ENCODE measurements at regions not wholly inside any gene's neighbourhood (a gene's known extent, or its start where the extent isn't known, plus 50 kb on each side); places are given as distances from the start of the nearest gene placed in this dataset.

DNA sequence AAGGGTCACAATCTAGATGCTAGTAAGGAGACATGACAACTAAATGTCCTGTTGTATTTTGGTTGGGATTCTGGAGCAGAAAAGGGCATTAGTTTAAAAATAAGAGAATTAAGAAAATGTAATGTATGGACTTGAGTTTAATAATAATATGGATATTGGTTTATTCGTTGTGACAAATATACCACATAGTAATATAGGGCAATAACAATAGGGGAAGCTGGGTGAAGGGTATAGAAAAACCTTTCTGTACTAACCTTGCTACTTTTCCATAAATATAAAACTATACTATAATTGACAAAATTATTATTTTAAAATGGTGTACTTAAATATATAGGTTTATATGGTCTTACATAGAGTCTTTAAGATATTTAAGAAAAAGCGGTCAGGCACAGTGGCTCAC is 558.9 kb downstream of the PTPRC start (continued):
- TF ChIP-seq GLIS3 (CRISPR knock-in tag; IDR thresholded peaks at IDR 0.05) (no peak), TOX (CRISPR knock-in tag; IDR thresholded peaks at IDR 0.05; ENCODE audit: borderline replicate concordance) (no peak)
- TF ChIP-seq, protein P1, sequence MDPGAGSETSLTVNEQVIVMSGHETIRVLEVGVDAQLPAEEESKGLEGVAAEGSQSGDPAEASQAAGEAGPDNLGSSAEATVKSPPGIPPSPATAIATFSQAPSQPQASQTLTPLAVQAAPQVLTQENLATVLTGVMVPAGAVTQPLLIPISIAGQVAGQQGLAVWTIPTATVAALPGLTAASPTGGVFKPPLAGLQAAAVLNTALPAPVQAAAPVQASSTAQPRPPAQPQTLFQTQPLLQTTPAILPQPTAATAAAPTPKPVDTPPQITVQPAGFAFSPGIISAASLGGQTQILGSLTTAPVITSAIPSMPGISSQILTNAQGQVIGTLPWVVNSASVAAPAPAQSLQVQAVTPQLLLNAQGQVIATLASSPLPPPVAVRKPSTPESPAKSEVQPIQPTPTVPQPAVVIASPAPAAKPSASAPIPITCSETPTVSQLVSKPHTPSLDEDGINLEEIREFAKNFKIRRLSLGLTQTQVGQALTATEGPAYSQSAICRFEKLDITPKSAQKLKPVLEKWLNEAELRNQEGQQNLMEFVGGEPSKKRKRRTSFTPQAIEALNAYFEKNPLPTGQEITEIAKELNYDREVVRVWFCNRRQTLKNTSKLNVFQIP (CRISPR knock-in tag; IDR thresholded peaks at IDR 0.05; ENCODE audit: borderline replicate concordance, low read depth), result no peak
- TF ChIP-seq, protein P2, sequence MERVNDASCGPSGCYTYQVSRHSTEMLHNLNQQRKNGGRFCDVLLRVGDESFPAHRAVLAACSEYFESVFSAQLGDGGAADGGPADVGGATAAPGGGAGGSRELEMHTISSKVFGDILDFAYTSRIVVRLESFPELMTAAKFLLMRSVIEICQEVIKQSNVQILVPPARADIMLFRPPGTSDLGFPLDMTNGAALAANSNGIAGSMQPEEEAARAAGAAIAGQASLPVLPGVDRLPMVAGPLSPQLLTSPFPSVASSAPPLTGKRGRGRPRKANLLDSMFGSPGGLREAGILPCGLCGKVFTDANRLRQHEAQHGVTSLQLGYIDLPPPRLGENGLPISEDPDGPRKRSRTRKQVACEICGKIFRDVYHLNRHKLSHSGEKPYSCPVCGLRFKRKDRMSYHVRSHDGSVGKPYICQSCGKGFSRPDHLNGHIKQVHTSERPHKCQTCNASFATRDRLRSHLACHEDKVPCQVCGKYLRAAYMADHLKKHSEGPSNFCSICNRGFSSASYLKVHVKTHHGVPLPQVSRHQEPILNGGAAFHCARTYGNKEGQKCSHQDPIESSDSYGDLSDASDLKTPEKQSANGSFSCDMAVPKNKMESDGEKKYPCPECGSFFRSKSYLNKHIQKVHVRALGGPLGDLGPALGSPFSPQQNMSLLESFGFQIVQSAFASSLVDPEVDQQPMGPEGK (CRISPR knock-in tag; IDR thresholded peaks at IDR 0.05; ENCODE audit: borderline replicate concordance), result no peak

DNA sequence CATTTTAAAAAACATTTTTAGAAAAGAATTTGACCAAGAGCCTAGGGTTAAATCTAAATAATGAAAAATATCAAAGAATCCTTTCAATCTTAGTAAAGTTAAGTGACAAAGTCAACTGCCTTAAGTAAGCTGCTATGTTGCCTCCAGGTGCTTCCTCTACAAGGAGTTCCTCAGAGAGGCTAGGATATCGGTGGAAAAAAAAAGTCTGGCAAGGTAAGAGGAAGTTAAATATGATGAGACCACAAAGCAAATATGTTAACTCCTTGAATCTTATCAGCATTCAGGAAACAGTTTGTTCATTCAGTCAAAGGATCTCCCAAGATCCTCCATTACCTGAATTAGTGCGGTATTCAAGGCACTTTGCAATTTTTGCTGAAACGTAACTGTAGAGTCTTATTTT is 563.5 kb downstream of the PTPRC start:
- TF ChIP-seq ESRRG (CRISPR knock-in tag; IDR thresholded peaks at IDR 0.05) (no peak), OSR1 (CRISPR knock-in tag; IDR thresholded peaks at IDR 0.05) (no peak), ARNTL (CRISPR knock-in tag; IDR thresholded peaks at IDR 0.05; ENCODE audit: borderline replicate concordance, low read depth) (no peak)
- TF ChIP-seq, protein P3, sequence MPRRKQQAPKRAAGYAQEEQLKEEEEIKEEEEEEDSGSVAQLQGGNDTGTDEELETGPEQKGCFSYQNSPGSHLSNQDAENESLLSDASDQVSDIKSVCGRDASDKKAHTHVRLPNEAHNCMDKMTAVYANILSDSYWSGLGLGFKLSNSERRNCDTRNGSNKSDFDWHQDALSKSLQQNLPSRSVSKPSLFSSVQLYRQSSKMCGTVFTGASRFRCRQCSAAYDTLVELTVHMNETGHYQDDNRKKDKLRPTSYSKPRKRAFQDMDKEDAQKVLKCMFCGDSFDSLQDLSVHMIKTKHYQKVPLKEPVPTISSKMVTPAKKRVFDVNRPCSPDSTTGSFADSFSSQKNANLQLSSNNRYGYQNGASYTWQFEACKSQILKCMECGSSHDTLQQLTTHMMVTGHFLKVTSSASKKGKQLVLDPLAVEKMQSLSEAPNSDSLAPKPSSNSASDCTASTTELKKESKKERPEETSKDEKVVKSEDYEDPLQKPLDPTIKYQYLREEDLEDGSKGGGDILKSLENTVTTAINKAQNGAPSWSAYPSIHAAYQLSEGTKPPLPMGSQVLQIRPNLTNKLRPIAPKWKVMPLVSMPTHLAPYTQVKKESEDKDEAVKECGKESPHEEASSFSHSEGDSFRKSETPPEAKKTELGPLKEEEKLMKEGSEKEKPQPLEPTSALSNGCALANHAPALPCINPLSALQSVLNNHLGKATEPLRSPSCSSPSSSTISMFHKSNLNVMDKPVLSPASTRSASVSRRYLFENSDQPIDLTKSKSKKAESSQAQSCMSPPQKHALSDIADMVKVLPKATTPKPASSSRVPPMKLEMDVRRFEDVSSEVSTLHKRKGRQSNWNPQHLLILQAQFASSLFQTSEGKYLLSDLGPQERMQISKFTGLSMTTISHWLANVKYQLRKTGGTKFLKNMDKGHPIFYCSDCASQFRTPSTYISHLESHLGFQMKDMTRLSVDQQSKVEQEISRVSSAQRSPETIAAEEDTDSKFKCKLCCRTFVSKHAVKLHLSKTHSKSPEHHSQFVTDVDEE (CRISPR knock-in tag; IDR thresholded peaks at IDR 0.05), result no peak
- no peak for ATAC-seq

DNA sequence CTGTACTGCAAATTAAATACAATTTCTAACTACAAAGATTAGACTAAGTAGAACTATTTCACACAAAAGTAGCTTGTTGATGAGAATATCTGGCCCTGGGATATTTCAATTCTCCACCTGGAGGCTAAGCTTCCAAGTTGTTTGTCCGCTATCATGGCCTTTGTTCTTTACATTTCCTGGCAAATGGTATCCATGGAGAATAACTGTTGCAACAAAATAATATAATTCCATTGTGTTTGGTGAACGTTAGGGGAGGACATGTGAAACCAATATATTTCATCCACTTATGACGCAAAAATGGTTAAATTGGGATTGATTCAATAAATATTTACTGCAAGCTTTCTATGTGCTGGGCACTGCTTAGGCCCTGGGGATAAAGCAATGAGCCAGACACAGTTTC is 565.4 kb downstream of the PTPRC start:
- TF ChIP-seq TCF4 (CRISPR knock-in tag; IDR thresholded peaks at IDR 0.05; ENCODE audit: borderline replicate concordance) (no peak), OSR1 (CRISPR knock-in tag; IDR thresholded peaks at IDR 0.05) (no peak), GLIS3 (CRISPR knock-in tag; IDR thresholded peaks at IDR 0.05) (no peak), ARNTL (CRISPR knock-in tag; IDR thresholded peaks at IDR 0.05; ENCODE audit: borderline replicate concordance, low read depth) (no peak), ZFP30 (CRISPR knock-in tag; IDR thresholded peaks at IDR 0.05) (no peak), PPARA (CRISPR knock-in tag; IDR thresholded peaks at IDR 0.05; ENCODE audit: borderline replicate concordance) (no peak), SNAI2 (CRISPR knock-in tag; IDR thresholded peaks at IDR 0.05) (no peak), CSDC2 (CRISPR knock-in tag; IDR thresholded peaks at IDR 0.05) (no peak), ZFP3 (CRISPR knock-in tag; IDR thresholded peaks at IDR 0.05) (no peak), ESRRG (CRISPR knock-in tag; IDR thresholded peaks at IDR 0.05) (no peak), TOX (CRISPR knock-in tag; IDR thresholded peaks at IDR 0.05; ENCODE audit: borderline replicate concordance) (no peak), ZNF8 (CRISPR knock-in tag; IDR thresholded peaks at IDR 0.05) (no peak), ZNF565 (CRISPR knock-in tag; conservative IDR thresholded peaks at IDR 0.05; ENCODE audit: low read depth) (no peak), ISL1 (CRISPR knock-in tag; IDR thresholded peaks at IDR 0.05) (no peak), ZNF70 (CRISPR knock-in tag; IDR thresholded peaks at IDR 0.05) (no peak), RARB (CRISPR knock-in tag; IDR thresholded peaks at IDR 0.05) (no peak)
- TF ChIP-seq, protein P4, sequence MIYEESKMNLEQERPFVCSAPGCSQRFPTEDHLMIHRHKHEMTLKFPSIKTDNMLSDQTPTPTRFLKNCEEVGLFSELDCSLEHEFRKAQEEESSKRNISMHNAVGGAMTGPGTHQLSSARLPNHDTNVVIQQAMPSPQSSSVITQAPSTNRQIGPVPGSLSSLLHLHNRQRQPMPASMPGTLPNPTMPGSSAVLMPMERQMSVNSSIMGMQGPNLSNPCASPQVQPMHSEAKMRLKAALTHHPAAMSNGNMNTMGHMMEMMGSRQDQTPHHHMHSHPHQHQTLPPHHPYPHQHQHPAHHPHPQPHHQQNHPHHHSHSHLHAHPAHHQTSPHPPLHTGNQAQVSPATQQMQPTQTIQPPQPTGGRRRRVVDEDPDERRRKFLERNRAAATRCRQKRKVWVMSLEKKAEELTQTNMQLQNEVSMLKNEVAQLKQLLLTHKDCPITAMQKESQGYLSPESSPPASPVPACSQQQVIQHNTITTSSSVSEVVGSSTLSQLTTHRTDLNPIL (CRISPR knock-in tag; IDR thresholded peaks at IDR 0.05; ENCODE audit: low read depth), result no peak
- TF ChIP-seq, protein P3 (CRISPR knock-in tag; IDR thresholded peaks at IDR 0.05), result no peak
- TF ChIP-seq, protein P5, sequence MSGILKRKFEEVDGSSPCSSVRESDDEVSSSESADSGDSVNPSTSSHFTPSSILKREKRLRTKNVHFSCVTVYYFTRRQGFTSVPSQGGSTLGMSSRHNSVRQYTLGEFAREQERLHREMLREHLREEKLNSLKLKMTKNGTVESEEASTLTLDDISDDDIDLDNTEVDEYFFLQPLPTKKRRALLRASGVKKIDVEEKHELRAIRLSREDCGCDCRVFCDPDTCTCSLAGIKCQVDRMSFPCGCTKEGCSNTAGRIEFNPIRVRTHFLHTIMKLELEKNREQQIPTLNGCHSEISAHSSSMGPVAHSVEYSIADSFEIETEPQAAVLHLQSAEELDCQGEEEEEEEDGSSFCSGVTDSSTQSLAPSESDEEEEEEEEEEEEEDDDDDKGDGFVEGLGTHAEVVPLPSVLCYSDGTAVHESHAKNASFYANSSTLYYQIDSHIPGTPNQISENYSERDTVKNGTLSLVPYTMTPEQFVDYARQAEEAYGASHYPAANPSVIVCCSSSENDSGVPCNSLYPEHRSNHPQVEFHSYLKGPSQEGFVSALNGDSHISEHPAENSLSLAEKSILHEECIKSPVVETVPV (CRISPR knock-in tag; IDR thresholded peaks at IDR 0.05), result no peak
- TF ChIP-seq, protein P2 (CRISPR knock-in tag; IDR thresholded peaks at IDR 0.05; ENCODE audit: borderline replicate concordance), result no peak
- ATAC-seq, result no peak
